Pancreas (tissue), 10 donors: ENCODE measurements at regions not wholly inside any gene's neighbourhood (a gene's known extent, or its start where the extent isn't known, plus 50 kb on each side); places are given as distances from the start of the nearest gene placed in this dataset.
A peak's percentile ranks its signal among the peaks of the same experiment; 100 is the strongest.

Source experiments
- ATAC-seq, 4 donors: fragments of 200-7000 bp; cut with Tn5 transposase; one replicate each; pipeline versions ENCODE4 v1.8.0 to v1.9.1; 2020; ENCODE audit warnings: mild to moderate bottlenecking in 4 of 4, moderate library complexity in 4 of 4
- DNase-seq, 6 donors: peaks; one replicate each; pipeline ENCODE4 v3.0.0-alpha.2; 2020
- FAIRE-seq: peaks from 2 replicates; lab custom pipeline; 2012; peaks lifted over from hg19 to GRCh38; lab: Jason Lieb, UNC
- H3K27ac ChIP-seq, 4 donors: fragments of 200-600 bp; sonication (generic); 1 replicate in 3 of 4; 2 replicates in 1 of 4; pipeline versions ENCODE4 v1.5.0 to v1.8.0; 2020
- H3K27me3 ChIP-seq, 4 donors: fragments of 200-600 bp; one replicate each; pipeline ENCODE4 v1.8.0; 2021
- H3K36me3 ChIP-seq, 3 donors: fragments of 200-600 bp; sonication (generic) in 1 of 3; one replicate each; pipeline versions ENCODE4 v1.5.0 to v1.8.0; 2020 to 2021
- H3K4me1 ChIP-seq, 3 donors: fragments of 200-600 bp; one replicate each; pipeline ENCODE4 v1.8.0; 2021
- H3K4me3 ChIP-seq, 4 donors: fragments of 200-600 bp; sonication (generic) in 2 of 4; one replicate each; pipeline versions ENCODE4 v1.5.0 to v1.8.0; 2020 to 2021
- H3K9me3 ChIP-seq, 4 donors: fragments of 200-600 bp; one replicate each; pipeline ENCODE4 v1.8.0; 2021
- CTCF ChIP-seq, 4 donors: fragments of 200-600 bp; sonication (generic) in 3 of 4; IDR thresholded peaks; one replicate each; pipeline versions ENCODE4 v1.5.0 to v1.8.0; 2021; ENCODE audit warnings: antibody characterized with exemption in 4 of 4
- WGBS, 2 donors: extraction: QIAGEN DNeasy Blood & Tissue Kit; methylation state at CpG; one replicate each; pipeline ENCODE4 v1.1.7; 2013; 5-methylcytosine and 5-hydroxymethylcytosine counted together
- intact Hi-C, 3 donors: fragments of 100-400 bp; cut with DNase I; formaldehyde crosslinking; loops; one replicate each; pipeline versions ENCODE4 v1.11.1 to v1.14.2; 2022
- donor health status: healthy with polysubstance abuse.
- donor health status: DM: no; HTN: no; CAD: no; lungs with moderate emphysema.
- donor health status: DM: no; HTN: no; CAD: no.
- donor health status: control.
- donor health status: control.
- donor health status: Bipolar disorder and iron deficiency.
- donor health status: DM: yes; HTN: yes; CAD: no.
- donor health status: DM: no; HTN: no; CAD: no.
- donor health status: DM: no; HTN: no; CAD: no.
- donor health status: DM: yes; HTN: yes; CAD: no.

GRCh38 chr18:39057423-39058064, 1491.9 kb upstream of the CELF4 start:
- H3K4me3 ChIP-seq, result no peak overlapping the region
- no peaks in the 10 kb centered on the region for H3K27me3 ChIP-seq
- H3K27ac ChIP-seq, result no peak overlapping the region
- ATAC-seq (no peak), FAIRE-seq (no peak), DNase-seq (no peak)
- H3K36me3 ChIP-seq, result no peaks in the 10 kb centered on the region
- H3K9me3 ChIP-seq, result no peaks in the 10 kb centered on the region
- no peak for TF ChIP-seq CTCF (IDR thresholded peaks at IDR 0.05)
- H3K4me1 ChIP-seq, result no peaks in the 10 kb centered on the region
- intact Hi-C loops, result no loop called here
- 41% methylated on average over 3 of the region's 3 CpGs for WGBS, 2 donors

GRCh38 chr18:39053571-39053970, 1488.0 kb upstream of the CELF4 start:
- ATAC-seq, result no peak
- Histone ChIP-seq H3K9me3 (no peaks in the 10 kb centered on the region), H3K4me3 (no peak overlapping the region), H3K4me1 (no peaks in the 10 kb centered on the region), H3K36me3 (no peaks in the 10 kb centered on the region), H3K27ac (no peak overlapping the region), H3K27me3 (no peaks in the 10 kb centered on the region)
- intact Hi-C loops, result no loop called here
- WGBS, 2 donors, result 16 to 18% methylated on average over 2 of the region's 2 CpGs
- no peak for DNase-seq
- TF ChIP-seq CTCF (IDR thresholded peaks at IDR 0.05), result no peak
- no peak for FAIRE-seq

- TF ChIP-seq CTCF (IDR thresholded peaks at IDR 0.05), result no peak
- no peak for DNase-seq
- Histone ChIP-seq H3K27me3 (no peaks in the 10 kb centered on the region), H3K4me1 (no peaks in the 10 kb centered on the region), H3K36me3 (no peaks in the 10 kb centered on the region), H3K27ac (no peak overlapping the region), H3K9me3 (no peaks in the 10 kb centered on the region), H3K4me3 (no peak overlapping the region)
- ATAC-seq, result no peak
- FAIRE-seq, result no peak
- intact Hi-C loops, result no loop called here
Observed at GRCh38 chr18:39051013-39051412, 1485.4 kb upstream of the CELF4 start.

GRCh38 chr18:39039813-39040212, 1474.2 kb upstream of the CELF4 start:
- Histone ChIP-seq H3K4me1 (no peaks in the 10 kb centered on the region), H3K36me3 (no peaks in the 10 kb centered on the region), H3K4me3 (no peak overlapping the region), H3K9me3 (no peaks in the 10 kb centered on the region), H3K27me3 (no peaks in the 10 kb centered on the region), H3K27ac (no peak overlapping the region)
- WGBS, 2 donors, result 40 to 57% methylated on average over 2 of the region's 2 CpGs
- intact Hi-C loops, result no loop called here
- no peak for ATAC-seq
- TF ChIP-seq CTCF (IDR thresholded peaks at IDR 0.05), result no peak
- no peak for FAIRE-seq
- DNase-seq, result no peak

GRCh38 chr18:39037925-39038324, 1472.3 kb upstream of the CELF4 start:
- Histone ChIP-seq H3K9me3 (no peaks in the 10 kb centered on the region), H3K36me3 (no peaks in the 10 kb centered on the region), H3K4me3 (no peak overlapping the region), H3K27me3 (no peaks in the 10 kb centered on the region), H3K4me1 (no peaks in the 10 kb centered on the region), H3K27ac (no peak overlapping the region)
- WGBS, 2 donors, result 40% methylated on average over 2 of the region's 2 CpGs
- TF ChIP-seq CTCF (IDR thresholded peaks at IDR 0.05), result no peak
- ATAC-seq, result peak in 2 of 4 donors; percentile 57 to 72
- intact Hi-C loops, result no loop called here
- FAIRE-seq, result no peak
- no peak for DNase-seq
